Endodermal cell (in vitro differentiated cells): ENCODE measurements at regions not wholly inside any gene's neighbourhood (a gene's known extent, or its start where the extent isn't known, plus 50 kb on each side); places are given as distances from the start of the nearest gene placed in this dataset.

ENCODE experiments used
- DNase-seq: peaks from one replicate; pipeline ENCODE4 v3.0.0-alpha.2; 2017
- H3K27ac ChIP-seq: 2 replicates; pipeline ENCODE4 v1.5.1; 2013; ENCODE audit warnings: mild to moderate bottlenecking, low read depth, low read length, moderate library complexity
- H3K27me3 ChIP-seq: 2 replicates; pipeline ENCODE4 v1.6.1; 2013; ENCODE audit warnings: mild to moderate bottlenecking, low read length, moderate library complexity; ENCODE audit not compliant: insufficient read depth, control insufficient read depth, poor library complexity, severe bottlenecking
- H3K36me3 ChIP-seq: 2 replicates; pipeline ENCODE4 v1.7.0; 2013; ENCODE audit warnings: mild to moderate bottlenecking, low read length, moderate library complexity; ENCODE audit not compliant: control insufficient read depth, insufficient read depth
- H3K4me1 ChIP-seq: one replicate; pipeline ENCODE4 v1.7.0; 2013; ENCODE audit warnings: low read length; ENCODE audit not compliant: control insufficient read depth, insufficient read depth
- H3K4me3 ChIP-seq: 2 replicates; pipeline ENCODE4 v1.5.1; 2013; ENCODE audit warnings: mild to moderate bottlenecking, low read length, moderate library complexity
- H3K9ac ChIP-seq: 2 replicates; pipeline ENCODE4 v1.6.1; 2013; ENCODE audit warnings: mild to moderate bottlenecking, low read length, moderate library complexity; ENCODE audit not compliant: poor library complexity, severe bottlenecking; ENCODE audit errors: extremely low read depth
- H3K9me3 ChIP-seq: 2 replicates; pipeline ENCODE4 v1.6.1; 2013; ENCODE audit warnings: mild to moderate bottlenecking, low read length, moderate library complexity; ENCODE audit not compliant: control insufficient read depth
- H3K27ac Mint-ChIP-seq: 2 replicates; pipeline ENCODE4 v1.8.0; 2020; ENCODE audit warnings: mixed read lengths
- H3K27me3 Mint-ChIP-seq: 2 replicates; pipeline ENCODE4 v1.8.0; 2021; ENCODE audit warnings: mild to moderate bottlenecking, mixed read lengths; ENCODE audit not compliant: insufficient read depth
- H3K36me3 Mint-ChIP-seq: 2 replicates; pipeline ENCODE4 v1.8.0; 2020; ENCODE audit warnings: low read depth, mixed read lengths
- H3K4me1 Mint-ChIP-seq: 2 replicates; pipeline ENCODE4 v1.8.0; 2020; ENCODE audit warnings: mixed read lengths
- H3K4me3 Mint-ChIP-seq: 2 replicates; pipeline ENCODE4 v1.8.0; 2020; ENCODE audit warnings: mild to moderate bottlenecking, moderate library complexity, mixed read lengths
- H3K9me3 Mint-ChIP-seq: 2 replicates; pipeline ENCODE4 v1.8.0; 2020; ENCODE audit warnings: mild to moderate bottlenecking, mixed read lengths
- CTCF ChIP-seq: fragments of 200-600 bp; sonication (generic); conservative IDR thresholded peaks from 2 replicates; pipeline ENCODE4 v1.5.0; 2021; ENCODE audit warnings: antibody characterized with exemption, mild to moderate bottlenecking
- WGBS, 2 experiments: methylation state at CpG; one replicate each; pipeline versions ENCODE4 v1.1.5 to v1.1.7; 2013; ENCODE audit warnings: missing lambda C conversion rate in 2 of 2, mixed read lengths in 1 of 2; ENCODE audit not compliant: insufficient coverage in 1 of 2, insufficient read length in 1 of 2; 5-methylcytosine and 5-hydroxymethylcytosine counted together

- Histone ChIP-seq H3K9ac (no peak overlapping the region), H3K4me3 (no peak overlapping the region), H3K27ac (no peak overlapping the region), H3K9me3 (no peaks in the 10 kb centered on the region), H3K27me3 (no peaks in the 10 kb centered on the region), H3K4me1 (no peaks in the 10 kb centered on the region), H3K36me3 (no peaks in the 10 kb centered on the region)
- peaks cover 2% of the 10 kb centered on the region for H3K36me3 Mint-ChIP-seq
- H3K27ac Mint-ChIP-seq, result no peak overlapping the region
- H3K27me3 Mint-ChIP-seq, result peaks cover 10% of the 10 kb centered on the region
- H3K4me1 Mint-ChIP-seq, result peaks cover 11% of the 10 kb centered on the region
- TF ChIP-seq CTCF, result no peak
- no peak for DNase-seq
- H3K9me3 Mint-ChIP-seq, result no peaks in the 10 kb centered on the region
- WGBS, 2 experiments, result 90% methylated on average over 1 to 2 of the region's 2 CpGs
- no peak overlapping the region for H3K4me3 Mint-ChIP-seq
Observed at GRCh38 chr7:25765110-25765655, 386.8 kb upstream of the NFE2L3 start.

- Histone ChIP-seq H3K4me3 (no peak overlapping the region), H3K9me3 (no peaks in the 10 kb centered on the region), H3K27me3 (no peaks in the 10 kb centered on the region), H3K4me1 (no peaks in the 10 kb centered on the region), H3K36me3 (no peaks in the 10 kb centered on the region), H3K27ac (no peak overlapping the region), H3K9ac (no peak overlapping the region)
- no peak for DNase-seq
- H3K27ac Mint-ChIP-seq, result no peak overlapping the region
- H3K4me1 Mint-ChIP-seq, result peaks cover 2% of the 10 kb centered on the region
- H3K27me3 Mint-ChIP-seq, result peaks cover 2% of the 10 kb centered on the region
- 90 to 93% methylated on average over 1 to 4 of the region's 4 CpGs for WGBS, 2 experiments
- H3K9me3 Mint-ChIP-seq, result no peaks in the 10 kb centered on the region
- no peak overlapping the region for H3K4me3 Mint-ChIP-seq
- no peaks in the 10 kb centered on the region for H3K36me3 Mint-ChIP-seq
- TF ChIP-seq CTCF, result no peak
Observed at GRCh38 chr7:25770235-25770634, 381.8 kb upstream of the NFE2L3 start.

GRCh38 chr7:25770670-25771069 lies 381.3 kb upstream of the NFE2L3 start:
- WGBS, 2 experiments, result 80 to 95% methylated on average over 1 to 3 of the region's 3 CpGs

More at GRCh38 chr7:25770670-25771069, 381.3 kb upstream of the NFE2L3 start:
- H3K9me3 Mint-ChIP-seq, result no peaks in the 10 kb centered on the region
- Histone ChIP-seq H3K27me3 (no peaks in the 10 kb centered on the region), H3K4me3 (no peak overlapping the region), H3K9me3 (no peaks in the 10 kb centered on the region), H3K27ac (no peak overlapping the region), H3K36me3 (no peaks in the 10 kb centered on the region), H3K4me1 (no peaks in the 10 kb centered on the region), H3K9ac (no peak overlapping the region)
- H3K4me3 Mint-ChIP-seq, result no peak overlapping the region
- no peak overlapping the region for H3K27ac Mint-ChIP-seq
- no peak for TF ChIP-seq CTCF
- DNase-seq, result no peak
- H3K27me3 Mint-ChIP-seq, result no peaks in the 10 kb centered on the region
- H3K36me3 Mint-ChIP-seq, result no peaks in the 10 kb centered on the region
- peaks cover 2% of the 10 kb centered on the region for H3K4me1 Mint-ChIP-seq
